22Rv1 (cell line): ENCODE measurements at regions not wholly inside any gene's neighbourhood (a gene's known extent, or its start where the extent isn't known, plus 50 kb on each side); places are given as distances from the start of the nearest gene placed in this dataset.

Experiments
- ZFX ChIP-seq: fragments of 450-650 bp; IDR thresholded peaks from 2 replicates; pipeline ENCODE4 v1.6.1; 2017; ENCODE audit warnings: antibody characterized with exemption, borderline replicate concordance
- TF ChIP-seq, protein P1 (sequence below): fragments of 450-650 bp; IDR thresholded peaks from 2 replicates; pipeline ENCODE4 v1.5.1; 2017; ENCODE audit warnings: mild to moderate bottlenecking

DNA sequence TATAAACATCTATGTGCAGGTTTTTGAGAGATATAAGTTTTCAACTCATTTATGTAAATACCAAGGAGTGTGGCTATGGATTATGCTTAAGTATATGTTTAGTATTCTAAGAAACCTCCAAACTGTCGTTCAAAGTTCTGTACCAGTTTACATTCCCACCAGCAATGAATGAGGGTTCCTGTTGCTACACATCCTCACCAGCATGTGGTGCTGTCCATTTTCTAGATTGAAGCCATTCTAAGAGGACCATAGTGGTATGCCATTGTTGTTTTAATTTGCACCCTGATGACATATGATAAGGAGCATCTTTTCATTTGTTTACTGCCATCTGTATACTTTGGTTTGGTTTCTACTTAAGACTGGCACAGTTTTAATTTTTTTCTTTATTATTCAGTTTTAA is 2097.9 kb downstream of the LRRC4C start:
- TF ChIP-seq, protein P1, sequence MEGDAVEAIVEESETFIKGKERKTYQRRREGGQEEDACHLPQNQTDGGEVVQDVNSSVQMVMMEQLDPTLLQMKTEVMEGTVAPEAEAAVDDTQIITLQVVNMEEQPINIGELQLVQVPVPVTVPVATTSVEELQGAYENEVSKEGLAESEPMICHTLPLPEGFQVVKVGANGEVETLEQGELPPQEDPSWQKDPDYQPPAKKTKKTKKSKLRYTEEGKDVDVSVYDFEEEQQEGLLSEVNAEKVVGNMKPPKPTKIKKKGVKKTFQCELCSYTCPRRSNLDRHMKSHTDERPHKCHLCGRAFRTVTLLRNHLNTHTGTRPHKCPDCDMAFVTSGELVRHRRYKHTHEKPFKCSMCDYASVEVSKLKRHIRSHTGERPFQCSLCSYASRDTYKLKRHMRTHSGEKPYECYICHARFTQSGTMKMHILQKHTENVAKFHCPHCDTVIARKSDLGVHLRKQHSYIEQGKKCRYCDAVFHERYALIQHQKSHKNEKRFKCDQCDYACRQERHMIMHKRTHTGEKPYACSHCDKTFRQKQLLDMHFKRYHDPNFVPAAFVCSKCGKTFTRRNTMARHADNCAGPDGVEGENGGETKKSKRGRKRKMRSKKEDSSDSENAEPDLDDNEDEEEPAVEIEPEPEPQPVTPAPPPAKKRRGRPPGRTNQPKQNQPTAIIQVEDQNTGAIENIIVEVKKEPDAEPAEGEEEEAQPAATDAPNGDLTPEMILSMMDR, result peak; percentile 23
- TF ChIP-seq ZFX, result no peak
